Activated CD8-positive, alpha-beta T cell treated with anti-CD3 and anti-CD28 coated beads for 36 hours (primary cell): ENCODE measurements at regions not wholly inside any gene's neighbourhood (a gene's known extent, or its start where the extent isn't known, plus 50 kb on each side); places are given as distances from the start of the nearest gene placed in this dataset.
A peak's percentile ranks its signal among the peaks of the same experiment; 100 is the strongest.

Experiments
- ATAC-seq: fragments of 200-7000 bp; cut with Tn5 transposase; one replicate; pipeline ENCODE4 v1.10.0; 2021; ENCODE audit warnings: mild to moderate bottlenecking, moderate library complexity
- CTCF ChIA-PET: fragments of 350-600 bp; sonication (Branson Sonifier 250); formaldehyde crosslinking; loops from one replicate; lab custom pipeline; 2021; ENCODE audit warnings: antibody characterized with exemption; lab: Charles Lee
- POLR2A ChIA-PET: fragments of 350-600 bp; sonication (Branson Sonifier 250); formaldehyde crosslinking; loops from one replicate; lab custom pipeline; 2021; ENCODE audit warnings: antibody characterized with exemption; lab: Charles Lee
- DNase-seq: peaks from one replicate; pipeline ENCODE4 v3.0.0-alpha.2; 2020
- H3K27ac Mint-ChIP-seq: one replicate; pipeline ENCODE4 v1.8.0; 2021; ENCODE audit warnings: mild to moderate bottlenecking, mixed read lengths
- H3K27me3 Mint-ChIP-seq: one replicate; pipeline ENCODE4 v1.8.0; 2021; ENCODE audit warnings: mixed read lengths
- H3K36me3 Mint-ChIP-seq: one replicate; pipeline ENCODE4 v1.8.0; 2021; ENCODE audit warnings: low read depth, mixed read lengths
- H3K4me1 Mint-ChIP-seq: one replicate; pipeline ENCODE4 v1.8.0; 2021; ENCODE audit warnings: low read depth, mixed read lengths
- H3K4me3 Mint-ChIP-seq: one replicate; pipeline ENCODE4 v1.8.0; 2021; ENCODE audit warnings: mild to moderate bottlenecking, moderate library complexity, mixed read lengths
- H3K9me3 Mint-ChIP-seq: one replicate; pipeline ENCODE4 v1.8.0; 2021; ENCODE audit warnings: mixed read lengths
- CTCF ChIP-seq: fragments of 200-600 bp; IDR thresholded peaks from one replicate; pipeline ENCODE4 v1.8.0; 2022; ENCODE audit warnings: antibody characterized with exemption, mild to moderate bottlenecking
- intact Hi-C: fragments of 100-400 bp; cut with micrococcal nuclease; formaldehyde crosslinking; loops from one replicate; pipeline ENCODE4 v1.10.0; 2022

- Mint-ChIP-seq H3K4me1 (no peaks in the 10 kb centered on the region), H3K4me3 (no peak overlapping the region), H3K27me3 (no peaks in the 10 kb centered on the region), H3K36me3 (no peaks in the 10 kb centered on the region), H3K27ac (no peak overlapping the region), H3K9me3 (no peaks in the 10 kb centered on the region)
- DNase-seq (no peak), ATAC-seq (no peak)
- ChIA-PET CTCF (no interaction called here), POLR2A (no interaction called here)
- TF ChIP-seq CTCF = no peak
- intact Hi-C loops = no loop called here
These were observed 55.6 kb downstream of the PBDC1 start for GRCh38 chrX:76228499-76228898.

GRCh38 chrX:76248901-76249300 lies 76.0 kb downstream of the PBDC1 start:
- intact Hi-C loops = no loop called here
- ATAC-seq = no peak

GRCh38 chrX:76253432-76253831 lies 80.6 kb downstream of the PBDC1 start:
- H3K9me3 Mint-ChIP-seq = no peaks in the 10 kb centered on the region
- ChIA-PET POLR2A (interaction anchor here (1.2 kb wide), 1 partner anchor 80 kb away, joined by 3 read pairs; no protein-coding TSS in a partner anchor), CTCF (interaction anchor here (1.3 to 2.6 kb wide), 6 partner anchors 33 to 268 kb away, joined by 4 to 9 read pairs (median 4); partner anchors contain the start of gene PBDC1)
- no peaks in the 10 kb centered on the region for H3K27me3 Mint-ChIP-seq
- intact Hi-C loops = no loop called here
- ATAC-seq (peak; percentile 85), DNase-seq (peak; percentile 54)
- no peaks in the 10 kb centered on the region for H3K4me1 Mint-ChIP-seq
- TF ChIP-seq CTCF = peak; percentile 17
- H3K27ac Mint-ChIP-seq = no peak overlapping the region
- no peak overlapping the region for H3K4me3 Mint-ChIP-seq
- no peaks in the 10 kb centered on the region for H3K36me3 Mint-ChIP-seq

More at GRCh38 chrX:76248901-76249300, 76.0 kb downstream of the PBDC1 start:
- Mint-ChIP-seq H3K9me3 (no peaks in the 10 kb centered on the region), H3K4me3 (no peak overlapping the region), H3K27me3 (no peaks in the 10 kb centered on the region), H3K36me3 (no peaks in the 10 kb centered on the region), H3K27ac (no peak overlapping the region), H3K4me1 (no peaks in the 10 kb centered on the region)
- CTCF ChIA-PET = no interaction called here
- TF ChIP-seq CTCF = no peak
- DNase-seq = no peak
- POLR2A ChIA-PET = no interaction called here

DNA sequence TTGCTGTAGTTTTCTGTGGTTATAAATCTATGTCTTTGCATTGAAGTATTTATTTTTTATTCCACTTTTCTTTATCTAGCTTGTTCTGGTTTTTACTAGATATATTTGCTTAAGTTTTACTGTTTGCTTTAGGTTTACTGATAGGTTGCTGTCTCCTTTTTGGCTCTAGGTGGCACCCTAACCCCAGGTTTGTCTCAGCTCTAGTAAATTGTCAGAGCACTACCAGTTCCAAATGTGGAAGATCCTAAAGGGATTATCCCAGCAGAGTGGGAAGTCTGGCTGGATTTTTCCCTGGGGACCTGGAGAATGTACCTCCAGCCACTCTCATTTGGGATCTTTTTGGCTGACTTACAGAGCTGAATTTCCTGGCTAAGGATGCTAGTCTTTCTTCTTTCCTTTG lies 106.1 kb downstream of the PBDC1 start:
- POLR2A ChIA-PET = no interaction called here
- H3K27ac Mint-ChIP-seq = no peak overlapping the region
- no peaks in the 10 kb centered on the region for H3K4me1 Mint-ChIP-seq
- CTCF ChIA-PET = interaction anchor here (0.7 to 2.1 kb wide), 9 partner anchors 42 to 277 kb away, joined by 3 to 46 read pairs (median 3); partner anchors contain the start of gene MAGEE1
- no peaks in the 10 kb centered on the region for H3K36me3 Mint-ChIP-seq
- no peaks in the 10 kb centered on the region for H3K27me3 Mint-ChIP-seq
- H3K9me3 Mint-ChIP-seq = no peaks in the 10 kb centered on the region
- intact Hi-C loops = loop anchor here (2.0 kb wide), 1 partner anchor 176 kb away; no protein-coding TSS in a partner anchor
- peak; percentile 50 for TF ChIP-seq CTCF
- ATAC-seq (no peak), DNase-seq (peak; percentile 57)
- H3K4me3 Mint-ChIP-seq = no peak overlapping the region
